ENCODE measurements at regions not wholly inside any gene's neighbourhood (a gene's known extent, or its start where the extent isn't known, plus 50 kb on each side); places are given as distances from the start of the nearest gene placed in this dataset.

DNA sequence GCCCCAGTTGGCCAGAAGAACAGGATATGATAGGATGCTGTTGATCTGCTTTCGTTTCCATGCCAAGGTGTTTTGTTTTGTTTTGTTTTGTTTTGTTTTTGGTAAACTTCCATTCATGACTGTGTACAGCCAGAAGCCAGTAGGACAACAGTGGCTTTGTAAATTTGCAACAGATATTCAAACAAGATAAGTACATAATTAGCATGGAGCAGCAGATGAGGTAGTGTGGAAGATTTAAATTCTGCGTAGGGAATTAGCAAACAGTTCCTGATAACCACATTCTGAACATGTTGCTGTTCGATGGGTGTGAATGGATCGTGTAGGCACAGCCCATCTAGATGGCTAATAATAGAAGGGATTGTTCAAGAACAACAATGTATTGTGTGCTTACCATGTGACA, 1080.1 kb upstream of the RBFOX1 start:
- H3K9me3 Mint-ChIP-seq (ENCODE audit: unreplicated experiment) = peaks cover 4% of the 10 kb centered on the region
- no peak for DNase-seq
- peaks cover 3% of the 10 kb centered on the region for H3K36me3 Mint-ChIP-seq (ENCODE audit: unreplicated experiment)
- H3K27me3 Mint-ChIP-seq (ENCODE audit: unreplicated experiment) = no peaks in the 10 kb centered on the region
- H3K4me1 Mint-ChIP-seq (ENCODE audit: low read depth, unreplicated experiment) = no peaks in the 10 kb centered on the region
- H3K4me3 Mint-ChIP-seq (ENCODE audit: unreplicated experiment) = no peak overlapping the region
- no peak overlapping the region for H3K27ac Mint-ChIP-seq (ENCODE audit: unreplicated experiment)
- TF ChIP-seq, protein P1, sequence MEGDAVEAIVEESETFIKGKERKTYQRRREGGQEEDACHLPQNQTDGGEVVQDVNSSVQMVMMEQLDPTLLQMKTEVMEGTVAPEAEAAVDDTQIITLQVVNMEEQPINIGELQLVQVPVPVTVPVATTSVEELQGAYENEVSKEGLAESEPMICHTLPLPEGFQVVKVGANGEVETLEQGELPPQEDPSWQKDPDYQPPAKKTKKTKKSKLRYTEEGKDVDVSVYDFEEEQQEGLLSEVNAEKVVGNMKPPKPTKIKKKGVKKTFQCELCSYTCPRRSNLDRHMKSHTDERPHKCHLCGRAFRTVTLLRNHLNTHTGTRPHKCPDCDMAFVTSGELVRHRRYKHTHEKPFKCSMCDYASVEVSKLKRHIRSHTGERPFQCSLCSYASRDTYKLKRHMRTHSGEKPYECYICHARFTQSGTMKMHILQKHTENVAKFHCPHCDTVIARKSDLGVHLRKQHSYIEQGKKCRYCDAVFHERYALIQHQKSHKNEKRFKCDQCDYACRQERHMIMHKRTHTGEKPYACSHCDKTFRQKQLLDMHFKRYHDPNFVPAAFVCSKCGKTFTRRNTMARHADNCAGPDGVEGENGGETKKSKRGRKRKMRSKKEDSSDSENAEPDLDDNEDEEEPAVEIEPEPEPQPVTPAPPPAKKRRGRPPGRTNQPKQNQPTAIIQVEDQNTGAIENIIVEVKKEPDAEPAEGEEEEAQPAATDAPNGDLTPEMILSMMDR (IDR thresholded peaks at IDR 0.05; ENCODE audit: partially characterized antibody, unreplicated experiment) = no peak

DNA sequence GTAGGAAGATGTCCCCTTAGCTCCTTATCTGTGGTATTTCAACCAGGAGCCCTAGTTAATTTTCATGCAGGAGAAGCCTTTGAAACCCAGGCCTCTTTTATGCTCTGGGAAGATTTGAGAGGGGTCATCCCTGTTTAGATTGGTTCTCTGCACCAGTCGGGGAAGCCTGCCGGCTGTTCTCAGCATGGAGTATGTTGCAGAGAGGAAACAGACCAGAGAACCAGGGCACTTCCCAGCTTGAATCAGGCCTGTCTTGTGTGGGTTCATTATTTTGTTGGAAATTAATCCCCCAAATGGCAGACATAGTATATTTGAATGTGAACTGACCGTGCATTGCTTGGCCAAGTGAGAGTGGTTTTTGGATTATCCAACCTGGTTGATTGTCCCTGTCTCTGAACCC, 1082.1 kb upstream of the RBFOX1 start:
- no peaks in the 10 kb centered on the region for H3K4me1 Mint-ChIP-seq (ENCODE audit: low read depth, unreplicated experiment)
- peaks cover 3% of the 10 kb centered on the region for H3K36me3 Mint-ChIP-seq (ENCODE audit: unreplicated experiment)
- no peak overlapping the region for H3K27ac Mint-ChIP-seq (ENCODE audit: unreplicated experiment)
- no peaks in the 10 kb centered on the region for H3K27me3 Mint-ChIP-seq (ENCODE audit: unreplicated experiment)
- TF ChIP-seq, protein P1 (IDR thresholded peaks at IDR 0.05; ENCODE audit: partially characterized antibody, unreplicated experiment) = no peak
- no peak for DNase-seq
- H3K9me3 Mint-ChIP-seq (ENCODE audit: unreplicated experiment) = peaks cover under 1% of the 10 kb centered on the region
- no peak overlapping the region for H3K4me3 Mint-ChIP-seq (ENCODE audit: unreplicated experiment)

DNA sequence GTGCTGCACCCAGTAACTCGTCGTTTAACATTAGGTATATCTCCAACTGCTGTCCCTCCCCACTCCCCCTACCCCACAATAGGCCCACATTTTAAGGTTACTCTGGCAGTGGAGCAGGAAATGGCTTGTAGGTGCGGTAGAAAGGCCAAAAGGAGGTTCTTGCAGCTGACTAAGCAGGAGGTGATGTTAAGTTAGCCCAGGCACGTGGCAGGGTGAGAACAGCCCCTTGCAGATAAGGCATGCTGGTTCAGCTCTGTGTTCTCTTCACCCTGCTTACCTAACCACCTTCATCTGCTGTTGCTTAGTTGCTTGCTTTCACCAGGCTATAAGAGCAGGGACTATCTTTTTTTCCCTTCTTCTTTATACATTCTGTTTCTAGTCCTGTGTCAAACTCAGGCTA, 1082.8 kb upstream of the RBFOX1 start:
- H3K4me3 Mint-ChIP-seq (ENCODE audit: unreplicated experiment) = no peak overlapping the region
- H3K27me3 Mint-ChIP-seq (ENCODE audit: unreplicated experiment) = no peaks in the 10 kb centered on the region
- no peaks in the 10 kb centered on the region for H3K9me3 Mint-ChIP-seq (ENCODE audit: unreplicated experiment)
- H3K4me1 Mint-ChIP-seq (ENCODE audit: low read depth, unreplicated experiment) = no peaks in the 10 kb centered on the region
- TF ChIP-seq, protein P1 (IDR thresholded peaks at IDR 0.05; ENCODE audit: partially characterized antibody, unreplicated experiment) = no peak
- H3K27ac Mint-ChIP-seq (ENCODE audit: unreplicated experiment) = no peak overlapping the region
- DNase-seq = no peak
- no peaks in the 10 kb centered on the region for H3K36me3 Mint-ChIP-seq (ENCODE audit: unreplicated experiment)

DNA sequence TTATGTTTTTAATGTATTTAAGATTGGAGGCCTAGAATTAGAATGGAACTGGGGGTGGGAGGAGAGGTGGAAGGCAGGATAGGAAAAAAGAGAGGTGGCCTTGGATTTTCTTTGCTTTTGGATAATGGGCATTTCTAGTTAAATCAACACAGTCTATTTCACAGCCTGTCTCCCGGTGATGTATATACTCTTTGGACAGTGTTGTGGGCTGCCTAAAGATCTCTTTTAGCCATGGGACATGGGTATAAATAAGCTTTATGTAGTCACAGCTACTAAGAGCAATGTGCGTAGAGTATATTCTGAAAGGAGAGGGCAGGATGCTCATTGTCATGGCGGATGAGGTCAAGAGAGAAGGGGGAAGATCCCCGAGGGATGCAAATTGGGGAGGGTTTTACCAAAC, 1084.4 kb upstream of the RBFOX1 start:
- TF ChIP-seq, protein P1 (IDR thresholded peaks at IDR 0.05; ENCODE audit: partially characterized antibody, unreplicated experiment) = no peak
- H3K36me3 Mint-ChIP-seq (ENCODE audit: unreplicated experiment) = no peaks in the 10 kb centered on the region
- H3K4me1 Mint-ChIP-seq (ENCODE audit: low read depth, unreplicated experiment) = no peaks in the 10 kb centered on the region
- no peak overlapping the region for H3K4me3 Mint-ChIP-seq (ENCODE audit: unreplicated experiment)
- no peak overlapping the region for H3K27ac Mint-ChIP-seq (ENCODE audit: unreplicated experiment)
- H3K27me3 Mint-ChIP-seq (ENCODE audit: unreplicated experiment) = no peaks in the 10 kb centered on the region
- no peak for DNase-seq
- H3K9me3 Mint-ChIP-seq (ENCODE audit: unreplicated experiment) = no peaks in the 10 kb centered on the region

DNA sequence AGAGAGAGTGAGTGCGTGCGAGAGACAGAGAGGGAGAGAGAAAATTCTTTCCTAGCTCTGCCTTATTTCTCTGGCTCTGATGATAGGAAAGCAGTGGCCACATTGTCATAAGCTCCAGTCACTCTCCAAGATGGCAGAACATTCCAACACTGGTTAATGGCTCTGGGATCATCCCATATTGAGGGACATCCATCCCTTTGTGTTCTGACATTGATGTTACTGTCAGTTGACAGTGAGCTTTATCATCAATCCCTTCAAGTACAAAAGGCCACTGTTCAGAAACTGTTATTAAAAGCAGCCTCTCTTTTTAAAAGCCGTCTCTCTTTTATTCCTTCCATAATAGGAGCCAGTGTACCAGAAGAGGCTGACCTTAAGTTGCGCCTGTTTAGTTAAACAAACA, 1084.9 kb upstream of the RBFOX1 start:
- no peak for DNase-seq
- peaks cover 2% of the 10 kb centered on the region for H3K9me3 Mint-ChIP-seq (ENCODE audit: unreplicated experiment)
- no peaks in the 10 kb centered on the region for H3K36me3 Mint-ChIP-seq (ENCODE audit: unreplicated experiment)
- H3K4me1 Mint-ChIP-seq (ENCODE audit: low read depth, unreplicated experiment) = no peaks in the 10 kb centered on the region
- TF ChIP-seq, protein P1 (IDR thresholded peaks at IDR 0.05; ENCODE audit: partially characterized antibody, unreplicated experiment) = no peak
- no peak overlapping the region for H3K27ac Mint-ChIP-seq (ENCODE audit: unreplicated experiment)
- no peak overlapping the region for H3K4me3 Mint-ChIP-seq (ENCODE audit: unreplicated experiment)
- H3K27me3 Mint-ChIP-seq (ENCODE audit: unreplicated experiment) = no peaks in the 10 kb centered on the region

All from glutamatergic neuron (in vitro differentiated cells).